GM12878 (cell line): ENCODE measurements at regions not wholly inside any gene's neighbourhood (a gene's known extent, or its start where the extent isn't known, plus 50 kb on each side); places are given as distances from the start of the nearest gene placed in this dataset.

Experiments
- ATAC-seq: fragments of 200-7000 bp; cut with Tn5 transposase; 3 replicates; pipeline ENCODE4 v1.9.1; 2020; ENCODE audit warnings: mild to moderate bottlenecking, moderate library complexity
- BruUV-seq: library from RNA; stranded (reverse); fragments of 400-500 nt; replicated peaks from 2 replicates; lab custom pipeline; 2021; lab: Mats Ljungman, UMichigan
- CTCF ChIA-PET: fragments of 300-600 bp; sonication (Branson Sonifier 250); formaldehyde crosslinking; extraction: SDS; loops from one replicate; lab custom pipeline; 2021; ENCODE audit warnings: inconsistent platforms; lab: Yijun Ruan, JAX
- POLR2A ChIA-PET: fragments of 350-600 bp; formaldehyde crosslinking; extraction: SDS; loops from one replicate; lab custom pipeline; 2021; ENCODE audit warnings: inconsistent platforms; lab: Charles Lee
- RAD21 ChIA-PET: fragments of 300-600 bp; sonication (Branson Sonifier 250); formaldehyde crosslinking; loops from one replicate; lab custom pipeline; 2023; ENCODE audit warnings: antibody characterized with exemption; ENCODE audit not compliant: unreplicated experiment; lab: Charles Lee
- SMC1A ChIA-PET: fragments of 300-600 bp; sonication (Branson Sonifier 250); formaldehyde crosslinking; loops from one replicate; lab custom pipeline; 2023; ENCODE audit not compliant: unreplicated experiment, uncharacterized antibody; lab: Charles Lee
- DNase-seq: peaks from one replicate; pipeline ENCODE4 v3.0.0-alpha.2; 2011; ENCODE audit warnings: low read depth, low spot score
- FAIRE-seq: peaks from 3 replicates; lab custom pipeline; 2011; peaks lifted over from hg19 to GRCh38; lab: Jason Lieb, UNC
- H2AFZ ChIP-seq: 2 replicates; pipeline ENCODE4 v1.6.0; 2011; ENCODE audit warnings: low read depth, low read length, control low read depth; ENCODE audit not compliant: control insufficient read depth
- H3K27ac ChIP-seq: 2 replicates; pipeline ENCODE4 v1.5.1; 2011; ENCODE audit warnings: control low read depth; ENCODE audit not compliant: control insufficient read depth, insufficient read depth
- H3K27me3 ChIP-seq, 2 experiments: replicated peaks in 1 of 2; 2 replicates each; pipeline versions ENCODE4 v1.6.0 to v1.6.1; 2011; ENCODE audit warnings: low read length in 1 of 2; ENCODE audit not compliant: control insufficient read depth in 2 of 2, insufficient read depth in 2 of 2
- H3K36me3 ChIP-seq, 2 experiments: 2 replicates each; pipeline ENCODE4 v1.5.1; 2011; ENCODE audit warnings: low read length in 1 of 2; ENCODE audit not compliant: control insufficient read depth in 2 of 2, insufficient read depth in 2 of 2
- H3K4me1 ChIP-seq: 2 replicates; pipeline ENCODE4 v1.6.1; 2011; ENCODE audit warnings: mild to moderate bottlenecking, low read length, moderate library complexity, mixed read lengths; ENCODE audit not compliant: control insufficient read depth, insufficient read depth
- H3K4me2 ChIP-seq: 2 replicates; pipeline ENCODE4 v1.6.0; 2011; ENCODE audit warnings: control low read depth; ENCODE audit not compliant: control insufficient read depth, insufficient read depth
- H3K4me3 ChIP-seq: fragments of 200-600 bp; sonication (generic); 2 replicates; pipeline ENCODE4 v1.5.1; 2016
- H3K79me2 ChIP-seq: 2 replicates; pipeline ENCODE4 v1.6.0; 2011; ENCODE audit warnings: low read length; ENCODE audit not compliant: control insufficient read depth, insufficient read depth
- H3K9ac ChIP-seq: 2 replicates; pipeline ENCODE4 v1.8.0; 2011; ENCODE audit warnings: low read length, control low read depth, mixed read lengths; ENCODE audit not compliant: control insufficient read depth, insufficient read depth
- H3K9me3 ChIP-seq: replicated peaks from 3 replicates; pipeline ENCODE4 v1.5.1; 2011; ENCODE audit warnings: mild to moderate bottlenecking, low read length; ENCODE audit not compliant: control insufficient read depth, insufficient read depth
- H4K20me1 ChIP-seq: 2 replicates; pipeline ENCODE4 v1.6.0; 2011; ENCODE audit not compliant: control insufficient read depth, insufficient read depth
- CREB1 ChIP-seq: IDR thresholded peaks from 2 replicates; pipeline ENCODE4 v1.6.1; 2012; ENCODE audit warnings: low read depth, mild to moderate bottlenecking, inconsistent platforms
- EZH2 ChIP-seq: IDR thresholded peaks from 2 replicates; pipeline ENCODE4 v1.6.1; 2012; ENCODE audit warnings: low read depth, mild to moderate bottlenecking, control low read depth, inconsistent platforms, low read length, borderline replicate concordance; ENCODE audit not compliant: control insufficient read depth
- GATAD2B ChIP-seq: fragments of 450-650 bp; conservative IDR thresholded peaks from 2 replicates; pipeline ENCODE4 v1.6.1; 2017; ENCODE audit warnings: low read depth, mild to moderate bottlenecking, moderate library complexity
- MTA2 ChIP-seq: fragments of 450-650 bp; IDR thresholded peaks from 2 replicates; pipeline ENCODE4 v1.6.1; 2016; ENCODE audit warnings: low read depth, mild to moderate bottlenecking, moderate library complexity
- NFIC ChIP-seq: IDR thresholded peaks from 2 replicates; pipeline ENCODE4 v1.6.1; 2012; ENCODE audit warnings: low read depth, mild to moderate bottlenecking, inconsistent platforms, low read length, moderate library complexity
- RFX5 ChIP-seq: IDR thresholded peaks from 2 replicates; pipeline ENCODE4 v1.6.1; 2011; ENCODE audit warnings: low read depth, low read length, improper control_type of control experiment
- RUNX3 ChIP-seq: IDR thresholded peaks from 2 replicates; pipeline ENCODE4 v1.6.1; 2012; ENCODE audit warnings: low read length, inconsistent platforms
- SMC3 ChIP-seq: IDR thresholded peaks from 2 replicates; pipeline ENCODE4 v1.6.1; 2011; ENCODE audit warnings: low read length, improper control_type of control experiment, borderline replicate concordance
- WGBS: methylation state at CpG from one replicate; pipeline ENCODE4 v1.1.6; 2016; ENCODE audit warnings: low lambda C conversion rate; ENCODE audit not compliant: insufficient replicate concordance, insufficient coverage; ENCODE audit errors: missing lambda C conversion rate; 5-methylcytosine and 5-hydroxymethylcytosine counted together
- in situ Hi-C: fragments of 300-500 bp; cut with MboI; formaldehyde crosslinking; loops from 9 replicates; pipeline ENCODE4 v1.14.3; 2018; ENCODE audit warnings: mixed read lengths
- intact Hi-C: fragments of 100-400 bp; cut with micrococcal nuclease; formaldehyde crosslinking; loops from one replicate; pipeline ENCODE4 v1.14.2; 2022; ENCODE audit not compliant: unreplicated experiment
- TF ChIP-seq, protein P1 (sequence below): fragments of 450-650 bp; IDR thresholded peaks from 2 replicates; pipeline ENCODE4 v1.6.1; 2016; ENCODE audit warnings: mild to moderate bottlenecking, moderate library complexity, borderline replicate concordance

GRCh38 chr14:37678916-37679315 lies 83.5 kb downstream of the TTC6 start:
- Histone ChIP-seq H3K9me3 (no peaks in the 10 kb centered on the region), H2AFZ (no peak overlapping the region), H3K36me3 (no peaks in the 10 kb centered on the region), H3K4me1 (no peaks in the 10 kb centered on the region), H3K27me3 (no peaks in the 10 kb centered on the region), H4K20me1 (no peaks in the 10 kb centered on the region), H3K27ac (no peak overlapping the region)
- in situ Hi-C loops = no loop called here
- no peak for ATAC-seq
- POLR2A ChIA-PET = no interaction called here
- WGBS = 66% methylated on average over 3 of the region's 3 CpGs
- FAIRE-seq = no peak
- RAD21 ChIA-PET = no interaction called here
- no TSS peak for BruUV-seq
- intact Hi-C loops = no loop called here
- SMC1A ChIA-PET = no interaction called here
- no peak for TF ChIP-seq SMC3
- no peak for TF ChIP-seq RUNX3
- TF ChIP-seq EZH2 = no peak
- no peak for TF ChIP-seq MTA2
- TF ChIP-seq CREB1 = no peak
- TF ChIP-seq, protein P1, sequence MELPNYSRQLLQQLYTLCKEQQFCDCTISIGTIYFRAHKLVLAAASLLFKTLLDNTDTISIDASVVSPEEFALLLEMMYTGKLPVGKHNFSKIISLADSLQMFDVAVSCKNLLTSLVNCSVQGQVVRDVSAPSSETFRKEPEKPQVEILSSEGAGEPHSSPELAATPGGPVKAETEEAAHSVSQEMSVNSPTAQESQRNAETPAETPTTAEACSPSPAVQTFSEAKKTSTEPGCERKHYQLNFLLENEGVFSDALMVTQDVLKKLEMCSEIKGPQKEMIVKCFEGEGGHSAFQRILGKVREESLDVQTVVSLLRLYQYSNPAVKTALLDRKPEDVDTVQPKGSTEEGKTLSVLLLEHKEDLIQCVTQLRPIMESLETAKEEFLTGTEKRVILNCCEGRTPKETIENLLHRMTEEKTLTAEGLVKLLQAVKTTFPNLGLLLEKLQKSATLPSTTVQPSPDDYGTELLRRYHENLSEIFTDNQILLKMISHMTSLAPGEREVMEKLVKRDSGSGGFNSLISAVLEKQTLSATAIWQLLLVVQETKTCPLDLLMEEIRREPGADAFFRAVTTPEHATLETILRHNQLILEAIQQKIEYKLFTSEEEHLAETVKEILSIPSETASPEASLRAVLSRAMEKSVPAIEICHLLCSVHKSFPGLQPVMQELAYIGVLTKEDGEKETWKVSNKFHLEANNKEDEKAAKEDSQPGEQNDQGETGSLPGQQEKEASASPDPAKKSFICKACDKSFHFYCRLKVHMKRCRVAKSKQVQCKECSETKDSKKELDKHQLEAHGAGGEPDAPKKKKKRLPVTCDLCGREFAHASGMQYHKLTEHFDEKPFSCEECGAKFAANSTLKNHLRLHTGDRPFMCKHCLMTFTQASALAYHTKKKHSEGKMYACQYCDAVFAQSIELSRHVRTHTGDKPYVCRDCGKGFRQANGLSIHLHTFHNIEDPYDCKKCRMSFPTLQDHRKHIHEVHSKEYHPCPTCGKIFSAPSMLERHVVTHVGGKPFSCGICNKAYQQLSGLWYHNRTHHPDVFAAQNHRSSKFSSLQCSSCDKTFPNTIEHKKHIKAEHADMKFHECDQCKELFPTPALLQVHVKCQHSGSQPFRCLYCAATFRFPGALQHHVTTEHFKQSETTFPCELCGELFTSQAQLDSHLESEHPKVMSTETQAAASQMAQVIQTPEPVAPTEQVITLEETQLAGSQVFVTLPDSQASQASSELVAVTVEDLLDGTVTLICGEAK = no peak
- TF ChIP-seq RFX5 = no peak
- no peak for TF ChIP-seq GATAD2B
- TF ChIP-seq NFIC = no peak
- TF ChIP-seq, all 136 proteins: peak for 0
- Histone ChIP-seq H3K79me2 (no peaks in the 10 kb centered on the region), H3K9ac (no peak overlapping the region), H3K4me2 (no peak overlapping the region), H3K4me3 (no peak overlapping the region)
- no peak for DNase-seq
- CTCF ChIA-PET = no interaction called here
